ENCODE measurements at regions not wholly inside any gene's neighbourhood (a gene's known extent, or its start where the extent isn't known, plus 50 kb on each side); places are given as distances from the start of the nearest gene placed in this dataset.
A peak's percentile ranks its signal among the peaks of the same experiment; 100 is the strongest.

- H3K27ac ChIP-seq: no peak overlapping the region
- TF ChIP-seq, protein P1, sequence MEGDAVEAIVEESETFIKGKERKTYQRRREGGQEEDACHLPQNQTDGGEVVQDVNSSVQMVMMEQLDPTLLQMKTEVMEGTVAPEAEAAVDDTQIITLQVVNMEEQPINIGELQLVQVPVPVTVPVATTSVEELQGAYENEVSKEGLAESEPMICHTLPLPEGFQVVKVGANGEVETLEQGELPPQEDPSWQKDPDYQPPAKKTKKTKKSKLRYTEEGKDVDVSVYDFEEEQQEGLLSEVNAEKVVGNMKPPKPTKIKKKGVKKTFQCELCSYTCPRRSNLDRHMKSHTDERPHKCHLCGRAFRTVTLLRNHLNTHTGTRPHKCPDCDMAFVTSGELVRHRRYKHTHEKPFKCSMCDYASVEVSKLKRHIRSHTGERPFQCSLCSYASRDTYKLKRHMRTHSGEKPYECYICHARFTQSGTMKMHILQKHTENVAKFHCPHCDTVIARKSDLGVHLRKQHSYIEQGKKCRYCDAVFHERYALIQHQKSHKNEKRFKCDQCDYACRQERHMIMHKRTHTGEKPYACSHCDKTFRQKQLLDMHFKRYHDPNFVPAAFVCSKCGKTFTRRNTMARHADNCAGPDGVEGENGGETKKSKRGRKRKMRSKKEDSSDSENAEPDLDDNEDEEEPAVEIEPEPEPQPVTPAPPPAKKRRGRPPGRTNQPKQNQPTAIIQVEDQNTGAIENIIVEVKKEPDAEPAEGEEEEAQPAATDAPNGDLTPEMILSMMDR (IDR thresholded peaks at IDR 0.05): no peak
- TF ChIP-seq ZFX (IDR thresholded peaks at IDR 0.05; ENCODE audit: borderline replicate concordance): no peak
These were observed 209.4 kb upstream of the NEIL3 start for GRCh38 chr4:177100307-177100706.

DNA sequence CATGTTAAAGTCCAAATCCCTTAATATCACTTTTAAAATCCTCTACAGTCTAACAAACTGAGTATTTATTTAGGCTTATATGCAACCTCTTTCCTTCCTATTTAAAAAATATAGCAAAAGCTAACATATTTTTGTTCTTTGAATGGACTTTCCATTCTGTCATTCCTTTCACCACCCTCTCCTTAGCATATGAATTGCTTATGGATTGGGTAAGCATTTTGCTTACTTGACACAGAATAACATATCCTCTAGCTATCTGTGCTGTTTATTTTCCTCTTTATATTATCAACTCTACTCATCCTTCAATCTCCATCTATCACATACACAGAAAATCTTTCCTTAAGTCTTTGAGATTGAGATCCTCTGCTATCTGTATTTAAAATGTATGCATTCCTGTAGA lies 206.1 kb upstream of the NEIL3 start:
- TF ChIP-seq, protein P1 (IDR thresholded peaks at IDR 0.05): no peak
- no peak for TF ChIP-seq ZFX (IDR thresholded peaks at IDR 0.05; ENCODE audit: borderline replicate concordance)
- H3K27ac ChIP-seq: no peak overlapping the region

DNA sequence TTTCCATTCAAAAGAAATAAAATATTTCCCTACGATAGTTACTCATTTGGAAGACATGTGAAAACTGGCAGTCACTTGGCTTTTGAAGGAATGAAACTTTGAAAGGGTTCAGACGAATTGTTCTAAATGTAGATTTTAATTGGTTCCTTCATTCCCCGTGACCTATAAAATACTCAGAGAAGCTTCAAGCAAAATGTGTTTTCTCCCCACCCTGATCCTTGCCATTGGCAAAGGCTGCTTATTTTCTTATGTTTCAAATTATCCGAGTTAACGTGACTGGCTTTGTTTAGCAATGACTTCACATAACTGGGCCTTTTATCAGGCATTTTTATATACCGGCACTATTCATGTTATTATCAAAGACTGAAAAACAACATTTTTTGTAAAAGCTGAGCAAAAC lies 204.1 kb upstream of the NEIL3 start:
- no peak overlapping the region for H3K27ac ChIP-seq
- no peak for TF ChIP-seq ZFX (IDR thresholded peaks at IDR 0.05; ENCODE audit: borderline replicate concordance)
- TF ChIP-seq, protein P1 (IDR thresholded peaks at IDR 0.05): no peak

GRCh38 chr4:177107288-177107921 lies 202.3 kb upstream of the NEIL3 start:
- H3K27ac ChIP-seq: no peak overlapping the region
- TF ChIP-seq ZFX (IDR thresholded peaks at IDR 0.05; ENCODE audit: borderline replicate concordance): no peak
- TF ChIP-seq, protein P1 (IDR thresholded peaks at IDR 0.05): no peak

GRCh38 chr4:177108708-177109107 lies 201.0 kb upstream of the NEIL3 start:
- TF ChIP-seq, protein P1 (IDR thresholded peaks at IDR 0.05): peak; percentile 11; the same call in 1 of the 2 replicates
- TF ChIP-seq ZFX (IDR thresholded peaks at IDR 0.05; ENCODE audit: borderline replicate concordance): no peak
- H3K27ac ChIP-seq: no peak overlapping the region

DNA sequence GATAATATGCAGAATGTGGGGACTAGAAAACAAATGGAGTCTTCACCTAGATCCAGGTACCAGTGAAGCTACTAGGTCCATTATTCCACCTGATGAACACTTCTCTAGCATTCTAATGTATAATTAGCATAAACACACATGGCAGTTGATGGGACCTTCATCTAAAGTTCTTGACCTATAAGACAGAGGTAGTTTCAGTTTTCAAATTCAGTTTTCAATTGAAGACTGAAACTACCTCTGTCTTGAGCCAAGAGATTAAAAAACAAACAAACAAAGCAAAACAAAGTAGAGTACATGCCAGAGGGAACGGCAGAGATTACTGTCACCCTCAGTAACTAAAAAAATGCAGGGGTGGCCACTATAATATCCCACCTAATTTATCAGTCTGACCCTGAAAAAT lies 199.9 kb upstream of the NEIL3 start:
- H3K27ac ChIP-seq: no peak overlapping the region
- no peak for TF ChIP-seq ZFX (IDR thresholded peaks at IDR 0.05; ENCODE audit: borderline replicate concordance)
- TF ChIP-seq, protein P1 (IDR thresholded peaks at IDR 0.05): no peak

- H3K27ac ChIP-seq: no peak overlapping the region
- TF ChIP-seq, protein P1 (IDR thresholded peaks at IDR 0.05): no peak
- TF ChIP-seq ZFX (IDR thresholded peaks at IDR 0.05; ENCODE audit: borderline replicate concordance): no peak
These were observed 193.5 kb upstream of the NEIL3 start for GRCh38 chr4:177116161-177116560.
